ENCODE measurements at regions not wholly inside any gene's neighbourhood (a gene's known extent, or its start where the extent isn't known, plus 50 kb on each side); places are given as distances from the start of the nearest gene placed in this dataset.
A peak's percentile ranks its signal among the peaks of the same experiment; 100 is the strongest.

- TF ChIP-seq CTCF (IDR thresholded peaks at IDR 0.05; ENCODE audit: low read depth, low read length, poor library complexity, severe bottlenecking) = no peak
- TF ChIP-seq EZH2phosphoT487 (IDR thresholded peaks at IDR 0.05; ENCODE audit: borderline replicate concordance, low read length) = no peak
- peak overlapping the region; percentile 55 for H3K4me3 ChIP-seq (ENCODE audit: low read length)
Measured at GRCh38 chr1:83763361-83764095, 235.4 kb downstream of the TTLL7 start.

GRCh38 chr1:83762416-83762815 lies 236.5 kb downstream of the TTLL7 start:
- Histone ChIP-seq H3K4me3 (ENCODE audit: low read length) (no peak overlapping the region; the same call in 1 of the 2 replicates), H3K79me2 (ENCODE audit: control insufficient read depth, low read length) (no peaks in the 10 kb centered on the region), H3K9me3 (ENCODE audit: control insufficient read depth, insufficient read depth, low read length) (no peaks in the 10 kb centered on the region), H3K27ac (ENCODE audit: low read depth, low read length) (peak overlapping the region; percentile 82), H3K4me1 (ENCODE audit: control insufficient read depth, low read length) (peaks cover 74% of the 10 kb centered on the region), H3K27me3 (ENCODE audit: control insufficient read depth, low read length) (no peaks in the 10 kb centered on the region), H3F3A (ENCODE audit: control insufficient read depth, insufficient read depth) (no peaks in the 10 kb centered on the region), H3K9me2 (replicated peaks; ENCODE audit: control insufficient read depth, low read length) (no peaks in the 10 kb centered on the region), H3K36me3 (ENCODE audit: control insufficient read depth, low read length) (no peaks in the 10 kb centered on the region), H4K20me1 (ENCODE audit: control insufficient read depth, insufficient read depth, low read depth, low read length) (no peaks in the 10 kb centered on the region), H3K4me2 (ENCODE audit: low read length) (peak overlapping the region; percentile 64)
- TF ChIP-seq EZH2phosphoT487 (IDR thresholded peaks at IDR 0.05; ENCODE audit: borderline replicate concordance, low read length) = no peak
- TF ChIP-seq CTCF (IDR thresholded peaks at IDR 0.05; ENCODE audit: low read depth, low read length, poor library complexity, severe bottlenecking) = no peak

More at GRCh38 chr1:83763361-83764095, 235.4 kb downstream of the TTLL7 start:
- H3K36me3 ChIP-seq (ENCODE audit: control insufficient read depth, low read length) = no peaks in the 10 kb centered on the region
- H3K79me2 ChIP-seq (ENCODE audit: control insufficient read depth, low read length) = no peaks in the 10 kb centered on the region
- H3K9me2 ChIP-seq (replicated peaks; ENCODE audit: control insufficient read depth, low read length) = no peaks in the 10 kb centered on the region
- H3F3A ChIP-seq (ENCODE audit: control insufficient read depth, insufficient read depth) = no peaks in the 10 kb centered on the region
- peaks cover 75% of the 10 kb centered on the region for H3K4me1 ChIP-seq (ENCODE audit: control insufficient read depth, low read length)
- H3K9me3 ChIP-seq (ENCODE audit: control insufficient read depth, insufficient read depth, low read length) = no peaks in the 10 kb centered on the region
- H3K27ac ChIP-seq (ENCODE audit: low read depth, low read length) = peak overlapping the region; percentile 82
- no peaks in the 10 kb centered on the region for H4K20me1 ChIP-seq (ENCODE audit: control insufficient read depth, insufficient read depth, low read depth, low read length)
- no peaks in the 10 kb centered on the region for H3K27me3 ChIP-seq (ENCODE audit: control insufficient read depth, low read length)
- peak overlapping the region; percentile 64 for H3K4me2 ChIP-seq (ENCODE audit: low read length)

- Histone ChIP-seq H3K4me3 (ENCODE audit: low read length) (peak overlapping the region; percentile 29), H3K9me3 (ENCODE audit: control insufficient read depth, insufficient read depth, low read length) (no peaks in the 10 kb centered on the region), H3K4me1 (ENCODE audit: control insufficient read depth, low read length) (peaks cover 74% of the 10 kb centered on the region), H3F3A (ENCODE audit: control insufficient read depth, insufficient read depth) (no peaks in the 10 kb centered on the region), H4K20me1 (ENCODE audit: control insufficient read depth, insufficient read depth, low read depth, low read length) (no peaks in the 10 kb centered on the region), H3K79me2 (ENCODE audit: control insufficient read depth, low read length) (no peaks in the 10 kb centered on the region), H3K27me3 (ENCODE audit: control insufficient read depth, low read length) (no peaks in the 10 kb centered on the region), H3K4me2 (ENCODE audit: low read length) (peak overlapping the region; percentile 64), H3K36me3 (ENCODE audit: control insufficient read depth, low read length) (no peaks in the 10 kb centered on the region), H3K27ac (ENCODE audit: low read depth, low read length) (peak overlapping the region; percentile 82), H3K9me2 (replicated peaks; ENCODE audit: control insufficient read depth, low read length) (no peaks in the 10 kb centered on the region)
- no peak for TF ChIP-seq CTCF (IDR thresholded peaks at IDR 0.05; ENCODE audit: low read depth, low read length, poor library complexity, severe bottlenecking)
- TF ChIP-seq EZH2phosphoT487 (IDR thresholded peaks at IDR 0.05; ENCODE audit: borderline replicate concordance, low read length) = no peak
Measured at GRCh38 chr1:83762039-83762365, 236.9 kb downstream of the TTLL7 start.
